Hepatocyte (in vitro differentiated cells): ENCODE measurements at regions not wholly inside any gene's neighbourhood (a gene's known extent, or its start where the extent isn't known, plus 50 kb on each side); places are given as distances from the start of the nearest gene placed in this dataset.
A peak's percentile ranks its signal among the peaks of the same experiment; 100 is the strongest.

ENCODE experiments used
- DNase-seq: peaks from one replicate; pipeline ENCODE4 v3.0.0-alpha.2; 2016; ENCODE audit warnings: low spot score
- H2AFZ ChIP-seq: fragments of 200-600 bp; sonication (generic); 2 replicates; pipeline ENCODE4 v1.6.0; 2016; ENCODE audit warnings: antibody characterized with exemption, mild to moderate bottlenecking
- H3K27ac ChIP-seq: fragments of 200-600 bp; sonication (generic); 2 replicates; pipeline ENCODE4 v1.5.1; 2016; ENCODE audit warnings: mild to moderate bottlenecking
- H3K27me3 ChIP-seq: fragments of 200-600 bp; sonication (generic); 2 replicates; pipeline ENCODE4 v1.6.1; 2016
- H3K36me3 ChIP-seq: fragments of 200-600 bp; sonication (generic); replicated peaks from 2 replicates; pipeline ENCODE4 v1.5.1; 2016; ENCODE audit warnings: low read depth; ENCODE audit not compliant: insufficient read depth
- H3K4me1 ChIP-seq: fragments of 200-600 bp; sonication (generic); 2 replicates; pipeline ENCODE4 v1.5.1; 2016; ENCODE audit warnings: mild to moderate bottlenecking, moderate library complexity; ENCODE audit not compliant: insufficient read depth
- H3K4me2 ChIP-seq: fragments of 200-600 bp; sonication (generic); 2 replicates; pipeline ENCODE4 v1.6.0; 2016
- H3K4me3 ChIP-seq: fragments of 200-600 bp; sonication (generic); 2 replicates; pipeline ENCODE4 v1.5.1; 2016; ENCODE audit warnings: mild to moderate bottlenecking
- H3K79me2 ChIP-seq: fragments of 200-600 bp; sonication (generic); 2 replicates; pipeline ENCODE4 v1.6.0; 2017; ENCODE audit warnings: mild to moderate bottlenecking
- H3K9me2 ChIP-seq: fragments of 200-600 bp; sonication (generic); replicated peaks from 2 replicates; pipeline ENCODE4 v1.6.0; 2017; ENCODE audit warnings: mild to moderate bottlenecking; ENCODE audit not compliant: insufficient read depth
- H3K9me3 ChIP-seq: fragments of 200-600 bp; sonication (generic); 2 replicates; pipeline ENCODE4 v1.5.1; 2016; ENCODE audit warnings: low read depth, mild to moderate bottlenecking
- H4K20me1 ChIP-seq: fragments of 200-600 bp; sonication (generic); 2 replicates; pipeline ENCODE4 v1.6.0; 2016; ENCODE audit warnings: mild to moderate bottlenecking; ENCODE audit not compliant: insufficient read depth, poor library complexity, severe bottlenecking
- EZH2 ChIP-seq: fragments of 200-600 bp; sonication (generic); IDR thresholded peaks from 2 replicates; pipeline ENCODE4 v1.6.1; 2016; ENCODE audit warnings: antibody characterized with exemption, mild to moderate bottlenecking, borderline replicate concordance
- EZH2phosphoT487 ChIP-seq: fragments of 200-600 bp; sonication (generic); IDR thresholded peaks from one replicate; pipeline ENCODE4 v1.6.1; 2018; ENCODE audit warnings: antibody characterized with exemption, mild to moderate bottlenecking, low read depth, moderate library complexity; ENCODE audit not compliant: unreplicated experiment, severe bottlenecking
- WGBS: methylation state at CpG from one replicate; pipeline ENCODE4 v1.1.6; 2016; ENCODE audit warnings: low lambda C conversion rate; ENCODE audit errors: missing lambda C conversion rate; 5-methylcytosine and 5-hydroxymethylcytosine counted together
- TF ChIP-seq, protein P1 (sequence below): fragments of 200-600 bp; sonication (generic); IDR thresholded peaks from 2 replicates; pipeline ENCODE4 v1.5.1; 2016; ENCODE audit warnings: antibody characterized with exemption, mild to moderate bottlenecking; ENCODE audit not compliant: poor library complexity

DNA sequence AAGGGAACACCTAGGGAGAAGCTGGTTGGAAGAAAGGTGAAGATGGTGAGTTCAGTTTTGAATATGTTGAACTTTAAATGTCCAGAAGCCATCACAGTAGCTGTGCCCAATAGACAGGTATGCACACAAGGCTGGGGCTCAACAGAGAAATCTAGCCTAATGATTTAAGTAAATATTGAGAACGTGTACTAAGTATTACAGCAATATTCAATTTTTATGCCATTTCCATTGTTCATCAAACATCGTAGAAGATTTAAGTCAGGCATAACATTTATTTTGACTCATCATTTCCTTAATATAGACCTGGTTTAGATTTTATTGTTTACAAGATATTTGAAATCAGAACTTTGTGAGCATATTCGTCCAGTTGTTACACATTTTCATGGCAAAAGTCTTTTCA is 116.4 kb downstream of the HPGD start:
- H3K79me2 ChIP-seq, result no peaks in the 10 kb centered on the region
- no peaks in the 10 kb centered on the region for H3K27me3 ChIP-seq
- no peak overlapping the region for H3K27ac ChIP-seq
- WGBS, result 88% methylated on average over 3 of the region's 3 CpGs
- H3K4me1 ChIP-seq, result peaks cover 19% of the 10 kb centered on the region
- no peak overlapping the region for H3K4me2 ChIP-seq
- H4K20me1 ChIP-seq, result no peaks in the 10 kb centered on the region
- DNase-seq, result no peak
- H3K9me2 ChIP-seq, result no peaks in the 10 kb centered on the region
- H3K36me3 ChIP-seq, result no peaks in the 10 kb centered on the region
- no peak for TF ChIP-seq EZH2
- H3K4me3 ChIP-seq, result no peak overlapping the region
- H2AFZ ChIP-seq, result no peak overlapping the region
- no peaks in the 10 kb centered on the region for H3K9me3 ChIP-seq

GRCh38 chr4:174404677-174405076 is 117.6 kb downstream of the HPGD start:
- Histone ChIP-seq H3K9me2 (no peaks in the 10 kb centered on the region), H3K79me2 (no peaks in the 10 kb centered on the region), H2AFZ (no peak overlapping the region), H3K27ac (no peak overlapping the region), H3K4me3 (no peak overlapping the region), H3K4me2 (no peak overlapping the region), H3K9me3 (no peaks in the 10 kb centered on the region), H3K36me3 (no peaks in the 10 kb centered on the region), H4K20me1 (no peaks in the 10 kb centered on the region), H3K27me3 (no peaks in the 10 kb centered on the region), H3K4me1 (peaks cover 19% of the 10 kb centered on the region)
- TF ChIP-seq EZH2 (no peak), EZH2phosphoT487 (no peak)
- TF ChIP-seq, protein P1, sequence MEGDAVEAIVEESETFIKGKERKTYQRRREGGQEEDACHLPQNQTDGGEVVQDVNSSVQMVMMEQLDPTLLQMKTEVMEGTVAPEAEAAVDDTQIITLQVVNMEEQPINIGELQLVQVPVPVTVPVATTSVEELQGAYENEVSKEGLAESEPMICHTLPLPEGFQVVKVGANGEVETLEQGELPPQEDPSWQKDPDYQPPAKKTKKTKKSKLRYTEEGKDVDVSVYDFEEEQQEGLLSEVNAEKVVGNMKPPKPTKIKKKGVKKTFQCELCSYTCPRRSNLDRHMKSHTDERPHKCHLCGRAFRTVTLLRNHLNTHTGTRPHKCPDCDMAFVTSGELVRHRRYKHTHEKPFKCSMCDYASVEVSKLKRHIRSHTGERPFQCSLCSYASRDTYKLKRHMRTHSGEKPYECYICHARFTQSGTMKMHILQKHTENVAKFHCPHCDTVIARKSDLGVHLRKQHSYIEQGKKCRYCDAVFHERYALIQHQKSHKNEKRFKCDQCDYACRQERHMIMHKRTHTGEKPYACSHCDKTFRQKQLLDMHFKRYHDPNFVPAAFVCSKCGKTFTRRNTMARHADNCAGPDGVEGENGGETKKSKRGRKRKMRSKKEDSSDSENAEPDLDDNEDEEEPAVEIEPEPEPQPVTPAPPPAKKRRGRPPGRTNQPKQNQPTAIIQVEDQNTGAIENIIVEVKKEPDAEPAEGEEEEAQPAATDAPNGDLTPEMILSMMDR, result no peak
- 74% methylated on average over 1 of the region's 1 CpG for WGBS
- DNase-seq, result no peak

- 70% methylated on average over 6 of the region's 6 CpGs for WGBS
- peak overlapping the region; percentile 18 for H3K4me2 ChIP-seq
- no peak for DNase-seq
- TF ChIP-seq, protein P1, result no peak
- no peak for TF ChIP-seq EZH2
- H3K9me2 ChIP-seq, result no peaks in the 10 kb centered on the region
- H3K79me2 ChIP-seq, result no peaks in the 10 kb centered on the region
- no peaks in the 10 kb centered on the region for H3K9me3 ChIP-seq
- no peaks in the 10 kb centered on the region for H3K27me3 ChIP-seq
- H4K20me1 ChIP-seq, result no peaks in the 10 kb centered on the region
- H3K27ac ChIP-seq, result peak overlapping the region; percentile 90
- no peak overlapping the region for H2AFZ ChIP-seq
- no peak overlapping the region for H3K4me3 ChIP-seq
- no peaks in the 10 kb centered on the region for H3K36me3 ChIP-seq
- H3K4me1 ChIP-seq, result peaks cover 19% of the 10 kb centered on the region
Measured at GRCh38 chr4:174403177-174403543, 119.1 kb downstream of the HPGD start.

GRCh38 chr4:174402470-174403176 is 118.9 kb downstream of the CEP44 start:
- no peaks in the 10 kb centered on the region for H3K9me2 ChIP-seq
- H3K4me1 ChIP-seq, result peaks cover 19% of the 10 kb centered on the region
- DNase-seq, result peak; percentile 16
- H3K36me3 ChIP-seq, result no peaks in the 10 kb centered on the region
- TF ChIP-seq EZH2phosphoT487, result no peak
- TF ChIP-seq, protein P1, result no peak
- no peaks in the 10 kb centered on the region for H3K79me2 ChIP-seq
- no peak overlapping the region for H2AFZ ChIP-seq
- H3K27me3 ChIP-seq, result no peaks in the 10 kb centered on the region
- peak overlapping the region; percentile 90 for H3K27ac ChIP-seq
- WGBS, result 46% methylated on average over 3 of the region's 3 CpGs
- no peak overlapping the region for H3K4me3 ChIP-seq
- H4K20me1 ChIP-seq, result no peaks in the 10 kb centered on the region
- H3K9me3 ChIP-seq, result no peaks in the 10 kb centered on the region
- H3K4me2 ChIP-seq, result peak overlapping the region; percentile 18
